ENCODE measurements at regions not wholly inside any gene's neighbourhood (a gene's known extent, or its start where the extent isn't known, plus 50 kb on each side); places are given as distances from the start of the nearest gene placed in this dataset.

GRCh38 chr15:62474771-62475124, 309.7 kb upstream of the C2CD4B start:
- no peak for DNase-seq

- no peak for DNase-seq
Observed at GRCh38 chr15:62475591-62475990, 310.5 kb upstream of the C2CD4B start.

GRCh38 chr15:62476163-62476562, 311.1 kb upstream of the C2CD4B start:
- DNase-seq = no peak

DNA sequence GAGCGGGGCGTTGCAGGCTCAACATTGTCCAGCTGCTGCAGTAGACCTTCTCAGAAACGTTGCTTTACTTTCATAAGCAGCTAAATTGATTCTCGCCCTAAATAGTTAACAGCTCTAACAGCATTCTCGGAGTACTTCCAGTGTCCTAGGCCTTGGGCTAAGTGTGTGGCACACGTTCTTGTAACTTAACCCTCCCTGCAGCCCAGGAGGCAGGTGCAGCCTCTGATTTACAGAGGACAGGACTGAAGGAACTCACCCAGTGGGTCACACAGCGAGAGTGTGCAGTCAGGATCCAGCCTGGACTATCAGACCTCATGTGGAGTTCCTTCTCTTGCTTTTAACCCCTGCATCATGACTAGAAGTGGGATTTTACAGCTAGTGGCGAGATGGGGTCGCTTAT, 312.8 kb upstream of the C2CD4B start:
- no peak for DNase-seq

GRCh38 chr15:62482785-62483429, 317.8 kb upstream of the C2CD4B start:
- DNase-seq = no peak

- DNase-seq = no peak
Observed at GRCh38 chr15:62483814-62484213, 318.7 kb upstream of the C2CD4B start.

GRCh38 chr15:62485170-62485720, 320.2 kb upstream of the C2CD4B start:
- no peak for DNase-seq

DNA sequence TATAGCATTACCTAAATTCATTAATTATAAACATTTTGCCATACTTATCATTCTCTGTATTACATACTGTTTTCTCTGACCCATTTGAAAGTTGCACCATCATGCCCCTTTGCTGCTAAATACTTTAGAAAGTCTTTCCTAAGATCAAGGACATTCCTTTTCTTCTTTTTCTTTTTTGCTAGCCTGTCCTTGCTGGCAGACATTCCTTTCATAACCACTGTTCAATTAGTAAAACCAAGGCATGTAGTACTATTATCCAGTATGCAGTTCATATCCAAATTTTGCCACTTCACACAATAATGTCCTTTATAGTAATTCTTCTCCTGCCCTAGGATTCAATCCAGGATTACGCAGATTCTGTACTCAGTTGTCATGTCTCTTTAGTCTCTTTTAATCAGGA, 321.0 kb upstream of the C2CD4B start:
- no peak for DNase-seq

GRCh38 chr15:62488387-62488786, 323.3 kb upstream of the C2CD4B start:
- DNase-seq = no peak

GRCh38 chr15:62491642-62492041, 326.6 kb upstream of the C2CD4B start:
- DNase-seq = no peak

GRCh38 chr15:62492900-62493299, 327.8 kb upstream of the C2CD4B start:
- no peak for DNase-seq

DNA sequence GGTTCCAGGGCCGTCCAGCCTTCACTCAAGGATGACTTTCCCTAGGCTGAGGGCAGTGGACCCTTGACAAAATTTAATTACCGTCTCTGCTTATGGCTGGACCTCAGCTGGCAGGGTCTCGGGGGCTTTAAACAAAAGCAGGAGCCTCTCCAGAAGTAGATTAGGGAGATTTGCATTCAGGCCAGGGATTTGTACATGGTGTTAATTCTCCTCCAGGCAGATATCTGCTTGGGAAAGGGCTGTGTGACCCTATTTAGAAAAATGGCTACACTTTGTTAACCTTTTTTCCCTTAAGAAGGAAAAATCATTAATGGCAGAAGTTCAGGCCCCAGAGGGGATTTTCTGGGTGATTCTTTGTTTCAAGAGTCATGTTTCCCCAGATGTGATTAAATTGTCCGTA, 329.1 kb upstream of the C2CD4B start:
- DNase-seq = no peak

DNA sequence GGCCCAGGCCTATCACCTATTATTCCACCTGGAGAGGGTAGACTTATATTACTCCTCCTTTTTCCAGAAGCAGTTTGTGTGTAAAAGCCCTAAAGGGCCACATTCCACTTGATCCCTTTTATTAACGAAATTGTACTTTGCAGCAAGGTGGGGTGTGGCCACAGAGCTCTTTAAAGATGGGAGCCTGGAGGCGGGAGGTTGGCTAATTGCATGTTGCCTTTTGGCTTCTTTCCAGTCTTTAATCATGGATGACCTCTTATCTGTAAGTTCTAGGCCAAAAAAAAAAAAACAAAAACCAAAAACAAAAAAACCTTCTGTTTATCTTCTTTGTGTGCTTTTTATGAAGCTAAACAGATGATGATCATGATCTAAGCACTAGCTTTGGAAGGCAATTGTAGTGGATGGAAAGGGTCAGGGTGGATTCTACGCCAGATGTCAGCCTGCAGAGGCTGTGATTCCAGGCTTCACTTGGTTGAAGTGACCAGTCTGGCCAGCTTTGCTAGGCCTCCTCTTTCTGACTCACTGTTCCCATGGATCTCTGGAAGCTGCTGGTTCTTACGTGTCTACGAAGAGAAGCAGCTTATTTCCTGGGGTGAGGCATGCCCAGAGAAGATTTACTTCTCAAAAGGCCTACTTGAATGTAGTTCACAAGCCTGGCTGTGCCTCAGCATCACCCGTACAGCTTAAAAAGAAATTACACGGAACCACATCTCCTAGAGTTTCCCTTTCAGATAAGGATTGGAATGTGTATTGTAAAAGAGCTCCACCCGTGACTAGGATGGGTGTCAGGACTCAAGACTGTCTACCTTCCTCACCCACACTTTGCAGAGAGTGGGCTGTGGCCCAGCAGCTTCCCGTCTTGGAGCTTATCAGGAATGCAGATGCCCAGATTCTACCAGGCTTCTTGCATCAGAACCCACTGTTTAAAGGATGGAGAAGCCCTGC, 330.9 kb upstream of the C2CD4B start:
- DNase-seq = no peak

GRCh38 chr15:62497356-62497755, 332.3 kb upstream of the C2CD4B start:
- no peak for DNase-seq

DNA sequence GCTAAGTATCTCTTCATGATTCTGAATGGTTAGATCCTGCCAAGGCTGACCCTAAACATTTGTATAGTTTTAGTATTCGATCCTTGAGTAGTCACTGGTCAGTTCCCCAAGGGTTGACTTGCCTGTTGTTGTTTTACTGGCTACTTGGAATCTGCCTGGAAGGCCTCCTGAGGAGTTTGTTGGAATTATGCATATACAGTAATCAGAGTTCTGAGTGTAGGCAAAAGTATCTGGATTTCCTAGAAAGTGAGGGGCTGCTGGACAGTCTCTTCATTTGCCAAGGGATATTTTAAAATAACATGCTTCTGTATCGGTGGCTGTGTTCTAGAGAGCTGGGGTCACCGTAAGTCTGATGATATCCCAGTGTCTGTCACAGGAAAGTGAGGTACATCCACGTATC, 333.2 kb upstream of the C2CD4B start:
- no peak for DNase-seq

DNA sequence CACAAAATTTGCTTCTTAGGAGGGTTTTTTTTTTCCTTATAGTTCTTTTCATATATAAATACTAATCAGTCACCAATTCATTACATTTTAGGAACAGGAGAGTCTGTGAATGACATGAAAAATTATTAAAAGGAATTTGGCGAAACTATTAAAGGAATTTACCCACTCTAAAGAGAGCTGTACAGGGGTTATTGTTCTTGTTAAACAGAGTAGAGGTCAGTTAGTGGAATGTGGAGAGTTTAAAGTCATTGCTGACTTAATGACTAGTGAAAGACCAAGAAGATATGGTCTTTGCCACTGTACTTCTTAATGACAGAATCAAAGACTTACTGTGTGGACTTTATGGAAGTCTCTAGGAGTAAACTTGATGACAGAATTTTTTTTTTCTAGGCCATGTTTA, 333.6 kb upstream of the C2CD4B start:
- no peak for DNase-seq

DNA sequence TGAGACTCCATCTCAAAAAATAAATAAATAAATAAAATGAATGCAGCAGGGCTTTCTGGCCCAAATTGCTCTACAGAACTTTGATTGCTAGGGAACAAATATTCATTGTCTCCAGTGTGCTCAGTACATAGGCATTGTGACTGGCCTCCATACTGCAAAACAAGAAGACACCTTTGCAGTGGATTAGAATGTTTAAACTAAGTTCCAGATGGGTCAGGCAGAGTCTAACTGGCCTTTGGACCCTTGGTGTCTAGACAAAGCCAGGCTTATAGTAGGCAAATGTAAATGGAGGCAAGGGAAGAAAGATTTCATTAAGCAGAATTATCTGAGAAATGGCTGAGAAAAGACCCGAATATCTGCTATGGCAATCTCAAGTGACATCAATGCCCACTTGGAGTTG, 335.2 kb upstream of the C2CD4B start:
- no peak for DNase-seq

DNA sequence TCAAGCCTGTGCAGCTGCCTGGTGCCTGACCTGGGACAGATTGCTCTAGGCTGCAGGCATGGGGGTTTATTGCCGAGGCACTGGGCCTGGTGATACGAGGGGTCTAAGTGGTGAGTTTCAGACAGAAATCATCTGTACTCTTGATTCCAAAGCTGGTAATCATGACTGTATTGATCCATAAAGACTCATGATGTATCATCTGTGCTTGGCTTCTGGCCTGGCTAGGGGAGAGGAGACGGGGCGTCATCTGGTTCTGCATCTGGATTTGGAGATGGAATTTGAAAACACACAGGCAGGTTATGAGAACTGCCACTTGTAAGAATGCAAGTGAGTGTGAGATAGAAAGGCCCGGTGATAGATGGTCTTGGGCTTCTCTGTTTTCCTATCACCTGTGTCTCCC, 337.4 kb upstream of the C2CD4B start:
- DNase-seq = no peak

DNA sequence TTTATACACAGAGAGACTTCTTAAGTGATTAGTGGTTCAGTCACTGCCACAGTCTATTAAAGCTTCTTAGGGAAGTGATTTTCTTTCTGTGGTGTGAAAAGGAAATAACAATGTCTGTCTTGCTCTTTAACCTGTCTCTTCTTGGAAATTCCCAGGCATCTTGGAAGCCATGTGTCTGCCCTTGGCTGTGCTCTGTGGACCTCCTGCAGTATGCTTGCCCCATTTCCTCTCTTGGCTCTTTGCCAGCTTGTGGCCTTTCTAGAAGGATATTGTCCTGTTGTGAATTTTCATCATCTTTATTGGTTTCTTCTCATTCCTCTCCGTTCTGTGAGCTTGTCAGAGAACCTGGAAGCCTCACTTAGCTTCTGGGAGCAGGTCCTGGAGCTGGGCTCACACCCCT, 338.4 kb upstream of the C2CD4B start:
- no peak for DNase-seq

- no peak for DNase-seq
Observed at GRCh38 chr15:62505762-62506161, 340.7 kb upstream of the C2CD4B start.

DNA sequence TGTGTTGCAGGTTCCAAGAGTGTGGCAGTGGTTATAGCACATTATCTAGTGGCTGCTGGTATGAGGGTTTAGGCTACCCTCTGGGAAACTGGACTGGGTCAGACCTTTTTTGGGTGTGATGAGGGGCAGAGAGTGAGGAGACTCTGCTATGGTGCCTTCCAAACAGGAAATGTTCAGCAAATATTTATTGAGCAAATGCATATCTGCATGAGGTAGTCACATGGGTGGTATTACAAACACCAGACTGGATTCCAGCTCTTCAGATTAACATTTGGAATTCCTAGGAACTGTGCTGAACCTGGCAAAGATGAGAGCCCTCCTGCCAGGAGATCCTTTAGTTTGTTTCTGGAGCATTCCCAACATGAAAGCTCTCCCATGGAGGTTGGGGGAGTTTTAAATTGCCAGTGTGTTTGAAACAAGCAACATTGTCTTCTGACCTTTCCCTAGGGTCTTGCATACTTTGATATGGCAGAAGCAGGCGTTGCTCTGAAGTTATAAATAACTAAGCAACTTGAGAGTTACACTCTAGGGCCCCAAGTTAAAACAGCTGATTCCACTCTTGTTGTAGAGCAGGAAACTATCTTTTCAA, 341.2 kb upstream of the C2CD4B start:
- DNase-seq = no peak

DNA sequence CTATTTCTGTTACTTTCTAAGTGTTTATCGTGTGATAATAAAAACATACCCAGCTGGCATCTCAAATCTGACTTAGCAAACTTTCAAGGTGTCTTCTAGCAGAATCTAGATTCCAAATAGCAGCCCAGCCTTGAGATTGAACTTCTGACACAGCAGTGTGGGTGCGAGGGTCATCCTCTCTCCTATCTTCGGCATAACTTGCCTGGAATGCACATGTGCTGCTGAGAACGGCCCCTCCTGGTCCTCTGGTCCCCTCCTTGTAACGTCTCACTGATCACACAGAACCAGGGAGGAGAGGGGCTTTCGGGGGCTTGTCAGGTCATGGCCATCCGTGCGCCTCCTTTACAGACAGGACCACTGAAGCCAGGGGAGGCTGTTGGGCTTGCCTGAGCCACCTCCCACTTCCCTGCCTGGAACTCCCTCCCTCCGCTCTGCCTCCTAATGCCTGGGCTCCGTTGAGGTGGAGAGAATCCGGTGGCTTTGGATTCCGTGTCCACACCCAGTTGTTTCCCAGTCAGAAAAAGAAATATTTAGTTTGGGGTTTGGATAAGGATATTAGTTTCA, 344.4 kb upstream of the C2CD4B start:
- no peak for DNase-seq

DNA sequence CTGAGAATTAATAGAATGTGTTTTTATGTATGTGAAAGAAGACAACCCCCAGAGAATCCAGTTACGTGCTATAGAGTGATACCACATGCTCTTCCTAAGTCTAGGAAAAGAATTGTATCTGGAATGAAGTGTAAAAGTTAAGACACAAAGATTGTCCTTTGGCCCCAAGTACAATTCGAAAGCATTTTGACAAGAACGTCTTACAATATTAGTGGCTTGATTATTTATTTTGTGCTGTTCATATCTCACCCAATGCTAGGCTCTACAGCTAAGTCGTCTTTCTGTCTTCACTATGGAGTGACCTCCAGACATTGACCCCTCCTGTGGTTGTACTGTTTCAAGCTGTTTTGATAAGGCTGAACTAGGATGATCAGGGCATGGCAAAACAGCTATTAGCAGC, 345.7 kb upstream of the C2CD4B start:
- no peak for DNase-seq

- no peak for DNase-seq
Observed at GRCh38 chr15:62512904-62513303, 347.8 kb upstream of the C2CD4B start.

Data from stimulated activated CD4-positive, alpha-beta T cell treated with anti-CD3 and anti-CD28 coated beads, Interleukin-4, amount 100 ng/mL, for 24 hours (primary cell).